Ishikawa (cell line): ENCODE measurements at regions not wholly inside any gene's neighbourhood (a gene's known extent, or its start where the extent isn't known, plus 50 kb on each side); places are given as distances from the start of the nearest gene placed in this dataset.

Experiments used
- CEBPB ChIP-seq: IDR thresholded peaks from 2 replicates; pipeline ENCODE4 v1.6.1; 2012
- CREB1 ChIP-seq: IDR thresholded peaks from 2 replicates; pipeline ENCODE4 v1.6.1; 2012; ENCODE audit warnings: low read depth
- EGR1 ChIP-seq: IDR thresholded peaks from 2 replicates; pipeline ENCODE4 v1.6.1; 2012
- EP300 ChIP-seq: IDR thresholded peaks from 2 replicates; pipeline ENCODE4 v1.6.1; 2012; ENCODE audit warnings: borderline replicate concordance
- FOXM1 ChIP-seq: IDR thresholded peaks from 2 replicates; pipeline ENCODE4 v1.6.1; 2012; ENCODE audit warnings: low read depth, borderline replicate concordance
- MAX ChIP-seq: IDR thresholded peaks from 2 replicates; pipeline ENCODE4 v1.6.1; 2012
- NFIC ChIP-seq: IDR thresholded peaks from 2 replicates; pipeline ENCODE4 v1.6.1; 2012
- RAD21 ChIP-seq: IDR thresholded peaks from 2 replicates; pipeline ENCODE4 v1.6.1; 2012; ENCODE audit warnings: low read depth
- REST ChIP-seq: IDR thresholded peaks from 2 replicates; pipeline ENCODE4 v1.6.1; 2012; ENCODE audit warnings: low read depth, mild to moderate bottlenecking
- TAF1 ChIP-seq: IDR thresholded peaks from 2 replicates; pipeline ENCODE4 v1.6.1; 2012; ENCODE audit warnings: low read depth, mild to moderate bottlenecking
- TCF12 ChIP-seq: IDR thresholded peaks from 2 replicates; pipeline ENCODE4 v1.6.1; 2012; ENCODE audit warnings: low read depth
- TEAD4 ChIP-seq: IDR thresholded peaks from 2 replicates; pipeline ENCODE4 v1.6.1; 2012
- USF1 ChIP-seq: IDR thresholded peaks from 2 replicates; pipeline ENCODE4 v1.6.1; 2012
- YY1 ChIP-seq: IDR thresholded peaks from 2 replicates; pipeline ENCODE4 v1.6.1; 2012; ENCODE audit warnings: low read depth
- ZBTB7A ChIP-seq: IDR thresholded peaks from 2 replicates; pipeline ENCODE4 v1.6.1; 2012; ENCODE audit warnings: low read depth

GRCh38 chr9:22625540-22625939, 178.9 kb downstream of the DMRTA1 start:
- TF ChIP-seq MAX: no peak
- TF ChIP-seq REST: no peak
- no peak for TF ChIP-seq CEBPB
- TF ChIP-seq ZBTB7A: no peak
- no peak for TF ChIP-seq USF1
- no peak for TF ChIP-seq NFIC
- no peak for TF ChIP-seq TCF12
- no peak for TF ChIP-seq TAF1
- TF ChIP-seq FOXM1: no peak
- TF ChIP-seq TEAD4: no peak
- TF ChIP-seq CREB1: no peak
- TF ChIP-seq RAD21: no peak
- TF ChIP-seq YY1: no peak
- TF ChIP-seq EP300: no peak
- TF ChIP-seq EGR1: no peak

- TF ChIP-seq RAD21 (no peak), CEBPB (no peak), CREB1 (no peak)
Measured at GRCh38 chr9:22643541-22643940, 196.9 kb downstream of the DMRTA1 start.

- TF ChIP-seq FOXM1 (no peak), REST (no peak), RAD21 (no peak), TEAD4 (no peak), EGR1 (no peak), MAX (no peak), TAF1 (no peak), USF1 (no peak), CREB1 (no peak), CEBPB (no peak), ZBTB7A (no peak), NFIC (no peak)
Measured at GRCh38 chr9:22645893-22646292, 199.3 kb downstream of the DMRTA1 start.

GRCh38 chr9:22649384-22649783, 202.8 kb downstream of the DMRTA1 start:
- TF ChIP-seq NFIC (no peak), TCF12 (no peak), REST (no peak), CREB1 (no peak), MAX (no peak), EP300 (no peak), EGR1 (no peak), FOXM1 (no peak), USF1 (no peak), ZBTB7A (no peak), TAF1 (no peak), YY1 (no peak), CEBPB (no peak), RAD21 (no peak), TEAD4 (no peak)

- TF ChIP-seq CREB1 (no peak), CEBPB (no peak), EP300 (no peak), EGR1 (no peak), REST (no peak), TEAD4 (no peak), NFIC (no peak), TAF1 (no peak), YY1 (no peak), MAX (no peak), FOXM1 (no peak)
Measured at GRCh38 chr9:22650145-22650544, 203.5 kb downstream of the DMRTA1 start.
